K562 (cell line): ENCODE measurements at regions not wholly inside any gene's neighbourhood (a gene's known extent, or its start where the extent isn't known, plus 50 kb on each side); places are given as distances from the start of the nearest gene placed in this dataset.

Experiments used
- ESRRA ChIP-seq: fragments of 450-650 bp; IDR thresholded peaks from 2 replicates; pipeline ENCODE4 v1.6.1; 2014; ENCODE audit warnings: low read depth, mild to moderate bottlenecking, moderate library complexity, borderline replicate concordance
- MAZ ChIP-seq, 2 experiments: fragments of 450-650 bp in 1 of 2; sonication (generic) in 1 of 2; formaldehyde crosslinking; IDR thresholded peaks in 1 of 2; conservative IDR thresholded peaks in 1 of 2; 2 replicates each; pipeline versions ENCODE4 v1.4.0 to v1.5.0; 2020; ENCODE audit warnings: mild to moderate bottlenecking in 1 of 2, missing genetic modification reagents in 1 of 2
- SP1 ChIP-seq: sonication (generic); formaldehyde crosslinking; IDR thresholded peaks from 2 replicates; pipeline ENCODE4 v1.8.1; 2022; ENCODE audit warnings: mild to moderate bottlenecking, missing genetic modification reagents
- TEAD4 ChIP-seq, 2 experiments: sonication (generic) in 1 of 2; formaldehyde crosslinking in 1 of 2; IDR thresholded peaks; 2 replicates each; pipeline versions ENCODE4 v1.6.1 to v1.8.0; 2012 to 2022; ENCODE audit warnings: borderline replicate concordance in 1 of 2, inconsistent platforms in 1 of 2, low read length in 1 of 2, mild to moderate bottlenecking in 1 of 2, missing genetic modification reagents in 1 of 2
- TFAM ChIP-seq: fragments of 250-450 bp; sonication (Bioruptor Pico); conservative IDR thresholded peaks from 2 replicates; pipeline ENCODE4 v1.5.0; 2021; ENCODE audit warnings: mild to moderate bottlenecking, moderate library complexity
- ZNF24 ChIP-seq: fragments of 450-650 bp; IDR thresholded peaks from 2 replicates; pipeline ENCODE4 v1.6.1; 2016
- TF ChIP-seq, protein P1 (sequence below), 3 experiments: IDR thresholded peaks in 2 of 3; conservative IDR thresholded peaks in 1 of 3; 2 replicates each; pipeline ENCODE4 v1.5.1; 2011 to 2012; ENCODE audit warnings: low read length in 3 of 3, mild to moderate bottlenecking in 3 of 3, control low read depth in 2 of 3, improper control_type of control experiment in 1 of 3, inconsistent platforms in 1 of 3, low read depth in 1 of 3, mixed read lengths in 1 of 3, moderate library complexity in 1 of 3; ENCODE audit not compliant: insufficient read depth in 2 of 3
- TF ChIP-seq, protein P2 (sequence below): fragments of 450-650 bp; formaldehyde crosslinking; IDR thresholded peaks from 2 replicates; pipeline ENCODE4 v1.4.0; 2022; ENCODE audit warnings: mild to moderate bottlenecking, moderate library complexity

DNA sequence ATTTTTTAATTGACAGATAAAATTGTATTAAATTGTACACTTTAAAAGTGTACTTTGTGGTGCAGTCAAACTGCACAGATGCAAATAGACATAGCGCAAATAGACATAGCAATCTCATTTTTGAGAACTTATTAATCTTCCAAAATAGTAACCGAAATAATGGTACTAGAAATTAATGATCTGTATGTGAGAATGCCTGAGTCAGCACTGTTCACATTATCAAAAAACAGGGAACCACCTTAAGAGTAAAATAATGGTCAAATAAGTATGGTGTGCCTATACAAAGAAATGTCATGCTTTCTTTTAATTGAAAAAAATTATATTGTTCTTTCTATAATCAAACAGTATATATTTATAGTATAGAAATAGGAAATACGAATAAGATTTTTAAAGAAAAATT lies 461.9 kb downstream of the EFNA5 start:
- TF ChIP-seq ESRRA (no peak), TFAM (CRISPR knock-in tag) (no peak), MAZ (CRISPR knock-in tag; conservative IDR thresholded peaks at IDR 0.05 in 1 of 2, IDR thresholded peaks at IDR 0.05 in 1 of 2) (no peak), SP1 (CRISPR knock-in tag) (no peak), ZNF24 (no peak), TEAD4 (IDR thresholded peaks at IDR 0.05; ENCODE audit: low read length) (no peak), TEAD4 (CRISPR knock-in tag; IDR thresholded peaks at IDR 0.05; ENCODE audit: borderline replicate concordance) (no peak)
- TF ChIP-seq, protein P1, sequence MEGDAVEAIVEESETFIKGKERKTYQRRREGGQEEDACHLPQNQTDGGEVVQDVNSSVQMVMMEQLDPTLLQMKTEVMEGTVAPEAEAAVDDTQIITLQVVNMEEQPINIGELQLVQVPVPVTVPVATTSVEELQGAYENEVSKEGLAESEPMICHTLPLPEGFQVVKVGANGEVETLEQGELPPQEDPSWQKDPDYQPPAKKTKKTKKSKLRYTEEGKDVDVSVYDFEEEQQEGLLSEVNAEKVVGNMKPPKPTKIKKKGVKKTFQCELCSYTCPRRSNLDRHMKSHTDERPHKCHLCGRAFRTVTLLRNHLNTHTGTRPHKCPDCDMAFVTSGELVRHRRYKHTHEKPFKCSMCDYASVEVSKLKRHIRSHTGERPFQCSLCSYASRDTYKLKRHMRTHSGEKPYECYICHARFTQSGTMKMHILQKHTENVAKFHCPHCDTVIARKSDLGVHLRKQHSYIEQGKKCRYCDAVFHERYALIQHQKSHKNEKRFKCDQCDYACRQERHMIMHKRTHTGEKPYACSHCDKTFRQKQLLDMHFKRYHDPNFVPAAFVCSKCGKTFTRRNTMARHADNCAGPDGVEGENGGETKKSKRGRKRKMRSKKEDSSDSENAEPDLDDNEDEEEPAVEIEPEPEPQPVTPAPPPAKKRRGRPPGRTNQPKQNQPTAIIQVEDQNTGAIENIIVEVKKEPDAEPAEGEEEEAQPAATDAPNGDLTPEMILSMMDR (IDR thresholded peaks at IDR 0.05 in 2 of 3, conservative IDR thresholded peaks at IDR 0.05 in 1 of 3; ENCODE audit: insufficient read depth in 2 of 3, low read depth in 1 of 3, low read length in 3 of 3) = no peak
- TF ChIP-seq, protein P2, sequence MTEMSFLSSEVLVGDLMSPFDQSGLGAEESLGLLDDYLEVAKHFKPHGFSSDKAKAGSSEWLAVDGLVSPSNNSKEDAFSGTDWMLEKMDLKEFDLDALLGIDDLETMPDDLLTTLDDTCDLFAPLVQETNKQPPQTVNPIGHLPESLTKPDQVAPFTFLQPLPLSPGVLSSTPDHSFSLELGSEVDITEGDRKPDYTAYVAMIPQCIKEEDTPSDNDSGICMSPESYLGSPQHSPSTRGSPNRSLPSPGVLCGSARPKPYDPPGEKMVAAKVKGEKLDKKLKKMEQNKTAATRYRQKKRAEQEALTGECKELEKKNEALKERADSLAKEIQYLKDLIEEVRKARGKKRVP (CRISPR knock-in tag) = no peak
